GM19328 (cell line): ENCODE measurements at regions not wholly inside any gene's neighbourhood (a gene's known extent, or its start where the extent isn't known, plus 50 kb on each side); places are given as distances from the start of the nearest gene placed in this dataset.

Experiments used
- ATAC-seq: cut with Tn5 transposase; IDR thresholded peaks from one replicate; pipeline ENCODE4 v1.9.1; 2021; ENCODE audit warnings: mild to moderate bottlenecking, moderate library complexity; ENCODE audit not compliant: unreplicated experiment

- ATAC-seq, result no peak
Observed at GRCh38 chr12:127284870-127285431, 982.0 kb upstream of the TMEM132C start.

- no peak for ATAC-seq
Observed at GRCh38 chr12:127286281-127286680, 980.7 kb upstream of the TMEM132C start.

- ATAC-seq, result no peak
Observed at GRCh38 chr12:127287256-127287655, 979.7 kb upstream of the TMEM132C start.

GRCh38 chr12:127290251-127290650, 976.7 kb upstream of the TMEM132C start:
- ATAC-seq, result no peak

- ATAC-seq, result no peak
Observed at GRCh38 chr12:127292736-127293135, 974.2 kb upstream of the TMEM132C start.

- ATAC-seq, result no peak
Observed at GRCh38 chr12:127293507-127294310, 973.3 kb upstream of the TMEM132C start.

- ATAC-seq, result no peak
Observed at GRCh38 chr12:127294651-127295210, 972.2 kb upstream of the TMEM132C start.

- no peak for ATAC-seq
Observed at GRCh38 chr12:127295630-127296029, 971.3 kb upstream of the TMEM132C start.

GRCh38 chr12:127296591-127296990, 970.4 kb upstream of the TMEM132C start:
- no peak for ATAC-seq

GRCh38 chr12:127297327-127297726, 969.6 kb upstream of the TMEM132C start:
- no peak for ATAC-seq

GRCh38 chr12:127300075-127300474, 966.9 kb upstream of the TMEM132C start:
- no peak for ATAC-seq

GRCh38 chr12:127300753-127301152, 966.2 kb upstream of the TMEM132C start:
- no peak for ATAC-seq

- no peak for ATAC-seq
Observed at GRCh38 chr12:127301876-127302275, 965.1 kb upstream of the TMEM132C start.

GRCh38 chr12:127304751-127305725, 961.9 kb upstream of the TMEM132C start:
- no peak for ATAC-seq

- ATAC-seq, result no peak
Observed at GRCh38 chr12:127306604-127307215, 960.3 kb upstream of the TMEM132C start.

GRCh38 chr12:127307528-127307927, 959.4 kb upstream of the TMEM132C start:
- no peak for ATAC-seq

- ATAC-seq, result no peak
Observed at GRCh38 chr12:127308148-127308547, 958.8 kb upstream of the TMEM132C start.

GRCh38 chr12:127310548-127310947, 956.4 kb upstream of the TMEM132C start:
- ATAC-seq, result no peak

GRCh38 chr12:127311720-127312364, 955.1 kb upstream of the TMEM132C start:
- no peak for ATAC-seq

GRCh38 chr12:127324681-127325080, 942.3 kb upstream of the TMEM132C start:
- ATAC-seq, result no peak
